ENCODE measurements at regions not wholly inside any gene's neighbourhood (a gene's known extent, or its start where the extent isn't known, plus 50 kb on each side); places are given as distances from the start of the nearest gene placed in this dataset.

GRCh38 chr13:63163903-63164302, 1748.3 kb upstream of the PCDH20 start:
- Histone ChIP-seq H3K27ac (no peak overlapping the region), H3K4me3 (no peak overlapping the region), H3K4me1 (replicated peaks in 1 of 2) (no peaks in the 10 kb centered on the region), H3K36me3 (replicated peaks in 1 of 2) (no peaks in the 10 kb centered on the region), H3K9me3 (replicated peaks in 1 of 3) (peaks cover 0 to 5% (median 0%) of the 10 kb centered on the region in 3 donors), H3K27me3 (no peaks in the 10 kb centered on the region)
- no peak for DNase-seq
- intact Hi-C loops (cut with DNase I), result no loop called here
- WGBS, 4 donors, result 85 to 90% (median 87%) methylated on average over 2 of the region's 2 CpGs
- TF ChIP-seq, protein P1, sequence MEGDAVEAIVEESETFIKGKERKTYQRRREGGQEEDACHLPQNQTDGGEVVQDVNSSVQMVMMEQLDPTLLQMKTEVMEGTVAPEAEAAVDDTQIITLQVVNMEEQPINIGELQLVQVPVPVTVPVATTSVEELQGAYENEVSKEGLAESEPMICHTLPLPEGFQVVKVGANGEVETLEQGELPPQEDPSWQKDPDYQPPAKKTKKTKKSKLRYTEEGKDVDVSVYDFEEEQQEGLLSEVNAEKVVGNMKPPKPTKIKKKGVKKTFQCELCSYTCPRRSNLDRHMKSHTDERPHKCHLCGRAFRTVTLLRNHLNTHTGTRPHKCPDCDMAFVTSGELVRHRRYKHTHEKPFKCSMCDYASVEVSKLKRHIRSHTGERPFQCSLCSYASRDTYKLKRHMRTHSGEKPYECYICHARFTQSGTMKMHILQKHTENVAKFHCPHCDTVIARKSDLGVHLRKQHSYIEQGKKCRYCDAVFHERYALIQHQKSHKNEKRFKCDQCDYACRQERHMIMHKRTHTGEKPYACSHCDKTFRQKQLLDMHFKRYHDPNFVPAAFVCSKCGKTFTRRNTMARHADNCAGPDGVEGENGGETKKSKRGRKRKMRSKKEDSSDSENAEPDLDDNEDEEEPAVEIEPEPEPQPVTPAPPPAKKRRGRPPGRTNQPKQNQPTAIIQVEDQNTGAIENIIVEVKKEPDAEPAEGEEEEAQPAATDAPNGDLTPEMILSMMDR (IDR thresholded peaks at IDR 0.05), result no peak
- TF ChIP-seq POLR2A (IDR thresholded peaks at IDR 0.05), result no peak

DNA sequence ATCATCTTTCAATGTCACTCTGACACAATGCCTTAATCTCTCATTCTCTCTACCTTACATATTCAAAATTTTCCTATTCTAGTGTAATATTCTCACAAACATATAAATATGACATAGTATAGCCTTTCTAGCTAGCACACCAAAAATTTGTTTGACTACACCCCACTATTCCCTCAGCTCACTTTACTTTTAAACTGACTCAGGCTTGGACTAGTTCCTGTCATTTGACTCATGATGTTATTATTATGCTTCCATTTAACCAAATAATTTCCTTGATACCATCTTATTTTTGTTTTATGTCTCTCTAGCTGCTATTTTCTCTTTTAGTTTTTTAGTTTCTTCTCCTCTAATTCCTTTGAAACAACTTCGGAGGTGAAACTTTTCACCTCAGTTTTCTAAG, 1745.6 kb upstream of the PCDH20 start:
- no peak overlapping the region for H3K4me3 ChIP-seq
- no peak overlapping the region for H3K27ac ChIP-seq
- DNase-seq, result no peak
- intact Hi-C loops (cut with DNase I), result no loop called here
- no peaks in the 10 kb centered on the region for H3K36me3 ChIP-seq (replicated peaks in 1 of 2)
- no peaks in the 10 kb centered on the region for H3K27me3 ChIP-seq
- TF ChIP-seq POLR2A (IDR thresholded peaks at IDR 0.05), result no peak
- TF ChIP-seq, protein P1 (IDR thresholded peaks at IDR 0.05), result no peak
- 83 to 96% (median 88%) methylated on average over 1 of the region's 1 CpG for WGBS, 4 donors
- no peaks in the 10 kb centered on the region for H3K4me1 ChIP-seq (replicated peaks in 1 of 2)
- peaks cover 0 to 5% (median 0%) of the 10 kb centered on the region in 3 donors for H3K9me3 ChIP-seq (replicated peaks in 1 of 3)

DNA sequence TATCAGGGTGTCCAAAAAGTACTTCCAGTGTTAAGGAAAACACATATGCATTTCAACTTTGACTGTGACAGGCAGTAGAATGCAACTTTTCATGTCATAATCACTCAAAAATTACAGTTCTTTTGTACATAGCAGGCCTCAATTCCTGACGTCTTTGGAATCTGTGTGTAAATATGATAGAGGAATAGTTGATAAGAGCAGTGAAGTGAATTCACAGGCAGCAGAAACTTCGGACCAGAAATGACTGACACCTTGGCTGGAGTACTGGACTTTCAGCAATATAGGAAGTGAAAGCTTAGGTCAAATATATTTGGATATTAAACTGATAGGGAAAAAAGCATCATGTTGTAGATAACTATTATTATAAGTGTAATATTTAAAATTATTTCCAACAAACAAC, 1741.2 kb upstream of the PCDH20 start:
- H3K9me3 ChIP-seq (replicated peaks in 1 of 3), result no peaks in the 10 kb centered on the region
- no peaks in the 10 kb centered on the region for H3K4me1 ChIP-seq (replicated peaks in 1 of 2)
- H3K36me3 ChIP-seq (replicated peaks in 1 of 2), result no peaks in the 10 kb centered on the region
- no peaks in the 10 kb centered on the region for H3K27me3 ChIP-seq
- TF ChIP-seq, protein P1 (IDR thresholded peaks at IDR 0.05), result no peak
- no peak for TF ChIP-seq POLR2A (IDR thresholded peaks at IDR 0.05)
- intact Hi-C loops (cut with DNase I), result no loop called here
- H3K4me3 ChIP-seq, result no peak overlapping the region
- WGBS, 4 donors, result 47 to 50% (median 48%) methylated on average over 2 of the region's 2 CpGs
- no peak for DNase-seq
- no peak overlapping the region for H3K27ac ChIP-seq

GRCh38 chr13:63149375-63149774, 1733.7 kb upstream of the PCDH20 start:
- Histone ChIP-seq H3K4me1 (replicated peaks in 1 of 2) (no peaks in the 10 kb centered on the region), H3K36me3 (replicated peaks in 1 of 2) (no peaks in the 10 kb centered on the region), H3K27me3 (no peaks in the 10 kb centered on the region), H3K4me3 (no peak overlapping the region), H3K27ac (no peak overlapping the region), H3K9me3 (replicated peaks in 1 of 3) (no peaks in the 10 kb centered on the region)
- WGBS, 4 donors, result 37 to 64% (median 59%) methylated on average over 3 of the region's 3 CpGs
- no peak for TF ChIP-seq POLR2A (IDR thresholded peaks at IDR 0.05)
- TF ChIP-seq, protein P1 (IDR thresholded peaks at IDR 0.05), result no peak
- no peak for DNase-seq
- intact Hi-C loops (cut with DNase I), result no loop called here
